ENCODE measurements at regions not wholly inside any gene's neighbourhood (a gene's known extent, or its start where the extent isn't known, plus 50 kb on each side); places are given as distances from the start of the nearest gene placed in this dataset.

GRCh38 chr2:38228753-38229152 is 148.3 kb downstream of the ATL2 start:
- no peak overlapping the region for H3K4me3 ChIP-seq (ENCODE audit: low read depth, low read length)
- no peak for TF ChIP-seq CTCF (IDR thresholded peaks at IDR 0.05; ENCODE audit: insufficient read depth, low read depth, low read length, missing control alignments)
- DNase-seq (ENCODE audit: low read depth) = no peak

- no peak for TF ChIP-seq CTCF (IDR thresholded peaks at IDR 0.05; ENCODE audit: insufficient read depth, low read depth, low read length, missing control alignments)
These were observed 149.0 kb upstream of the CYP1B1 start for GRCh38 chr2:38224821-38225437.

GRCh38 chr2:38224181-38224580 is 148.2 kb upstream of the CYP1B1 start:
- H3K4me3 ChIP-seq (ENCODE audit: low read depth, low read length) = no peak overlapping the region
- no peak for DNase-seq (ENCODE audit: low read depth)
- TF ChIP-seq CTCF (IDR thresholded peaks at IDR 0.05; ENCODE audit: insufficient read depth, low read depth, low read length, missing control alignments) = no peak

More at GRCh38 chr2:38224821-38225437, 149.0 kb upstream of the CYP1B1 start:
- no peak for DNase-seq (ENCODE audit: low read depth)
- no peak overlapping the region for H3K4me3 ChIP-seq (ENCODE audit: low read depth, low read length)

- H3K4me3 ChIP-seq (ENCODE audit: low read depth, low read length) = no peak overlapping the region
- no peak for DNase-seq (ENCODE audit: low read depth)
- TF ChIP-seq CTCF (IDR thresholded peaks at IDR 0.05; ENCODE audit: insufficient read depth, low read depth, low read length, missing control alignments) = no peak
These were observed 147.3 kb upstream of the CYP1B1 start for GRCh38 chr2:38223256-38223655.

- TF ChIP-seq CTCF (IDR thresholded peaks at IDR 0.05; ENCODE audit: insufficient read depth, low read depth, low read length, missing control alignments) = no peak
- no peak overlapping the region for H3K4me3 ChIP-seq (ENCODE audit: low read depth, low read length)
- DNase-seq (ENCODE audit: low read depth) = no peak
These were observed 144.2 kb upstream of the CYP1B1 start for GRCh38 chr2:38220164-38220563.

GRCh38 chr2:38218995-38219394 is 143.0 kb upstream of the CYP1B1 start:
- H3K4me3 ChIP-seq (ENCODE audit: low read depth, low read length) = no peak overlapping the region
- no peak for DNase-seq (ENCODE audit: low read depth)
- no peak for TF ChIP-seq CTCF (IDR thresholded peaks at IDR 0.05; ENCODE audit: insufficient read depth, low read depth, low read length, missing control alignments)

- no peak overlapping the region for H3K4me3 ChIP-seq (ENCODE audit: low read depth, low read length)
- no peak for TF ChIP-seq CTCF (IDR thresholded peaks at IDR 0.05; ENCODE audit: insufficient read depth, low read depth, low read length, missing control alignments)
- DNase-seq (ENCODE audit: low read depth) = no peak
These were observed 142.6 kb upstream of the CYP1B1 start for GRCh38 chr2:38218591-38218991.
